ENCODE measurements at regions not wholly inside any gene's neighbourhood (a gene's known extent, or its start where the extent isn't known, plus 50 kb on each side); places are given as distances from the start of the nearest gene placed in this dataset.

GRCh38 chr4:144501231-144501780 lies 144.7 kb upstream of the HHIP start:
- no peak for DNase-seq (ENCODE audit: low spot score)
- no peaks in the 10 kb centered on the region for H3K27me3 ChIP-seq (ENCODE audit: control insufficient read depth in 4 of 4, insufficient read depth in 4 of 4, low read length in 3 of 4)
- no peak overlapping the region for H3K9ac ChIP-seq (ENCODE audit: low read depth in 1 of 2, low read length in 2 of 2)
- no peak overlapping the region for H3K4me3 ChIP-seq (ENCODE audit: low read depth in 1 of 3, low read length in 3 of 3)
- TF ChIP-seq GABPA (IDR thresholded peaks at IDR 0.05 in 1 of 2, conservative IDR thresholded peaks at IDR 0.05 in 1 of 2) (no peak), JUND (IDR thresholded peaks at IDR 0.05) (no peak), YY1 (IDR thresholded peaks at IDR 0.05) (no peak), HNF4G (IDR thresholded peaks at IDR 0.05) (no peak), CTCF (IDR thresholded peaks at IDR 0.05; ENCODE audit: low read depth, low read length, missing input control) (no peak), TAF1 (conservative IDR thresholded peaks at IDR 0.05) (no peak)
- no peaks in the 10 kb centered on the region for H3K4me1 ChIP-seq (ENCODE audit: control insufficient read depth in 4 of 4, insufficient read depth in 4 of 4, low read length in 3 of 4)
- WGBS, result 96% methylated on average over 1 of the region's 1 CpG
- H3K36me3 ChIP-seq (ENCODE audit: control insufficient read depth in 4 of 4, insufficient read depth in 3 of 4, low read depth in 1 of 4, low read length in 3 of 4), result no peaks in the 10 kb centered on the region
- H3K27ac ChIP-seq (ENCODE audit: low read depth in 1 of 2, low read length in 2 of 2), result no peak overlapping the region
- no peaks in the 10 kb centered on the region for H3K9me3 ChIP-seq (ENCODE audit: control insufficient read depth in 4 of 4, low read length in 3 of 4)

- WGBS, result 72% methylated on average over 4 of the region's 4 CpGs
- TF ChIP-seq JUND (IDR thresholded peaks at IDR 0.05) (no peak), NR2F2 (IDR thresholded peaks at IDR 0.05) (no peak), MAX (IDR thresholded peaks at IDR 0.05) (no peak), SP1 (IDR thresholded peaks at IDR 0.05) (no peak), REST (IDR thresholded peaks at IDR 0.05) (no peak), ZBTB33 (IDR thresholded peaks at IDR 0.05) (no peak), YY1 (IDR thresholded peaks at IDR 0.05) (no peak), HNF4A (conservative IDR thresholded peaks at IDR 0.05) (no peak), TAF1 (conservative IDR thresholded peaks at IDR 0.05) (no peak), FOXA1 (IDR thresholded peaks at IDR 0.05) (no peak), FOXA2 (IDR thresholded peaks at IDR 0.05) (no peak), ATF3 (IDR thresholded peaks at IDR 0.05) (no peak), RAD21 (IDR thresholded peaks at IDR 0.05) (no peak), HNF4G (IDR thresholded peaks at IDR 0.05) (no peak)
These were observed 141.1 kb upstream of the HHIP start for GRCh38 chr4:144504883-144505282.

More at GRCh38 chr4:144504883-144505282, 141.1 kb upstream of the HHIP start:
- H3K9ac ChIP-seq (ENCODE audit: low read depth in 1 of 2, low read length in 2 of 2), result no peak overlapping the region
- no peak overlapping the region for H3K4me3 ChIP-seq (ENCODE audit: low read depth in 1 of 3, low read length in 3 of 3)
- H3K36me3 ChIP-seq (ENCODE audit: control insufficient read depth in 4 of 4, insufficient read depth in 3 of 4, low read depth in 1 of 4, low read length in 3 of 4), result no peaks in the 10 kb centered on the region
- no peak overlapping the region for H3K27ac ChIP-seq (ENCODE audit: low read depth in 1 of 2, low read length in 2 of 2)
- H3K9me3 ChIP-seq (ENCODE audit: control insufficient read depth in 4 of 4, low read length in 3 of 4), result no peaks in the 10 kb centered on the region
- no peaks in the 10 kb centered on the region for H3K4me1 ChIP-seq (ENCODE audit: control insufficient read depth in 4 of 4, insufficient read depth in 4 of 4, low read length in 3 of 4)
- H3K27me3 ChIP-seq (ENCODE audit: control insufficient read depth in 4 of 4, insufficient read depth in 4 of 4, low read length in 3 of 4), result no peaks in the 10 kb centered on the region
- DNase-seq (ENCODE audit: low spot score), result no peak

Data from liver (tissue), 8 donors.